GM13976 (cell line): ENCODE measurements at regions not wholly inside any gene's neighbourhood (a gene's known extent, or its start where the extent isn't known, plus 50 kb on each side); places are given as distances from the start of the nearest gene placed in this dataset.

ENCODE experiments used
- DNase-seq: peaks from one replicate; pipeline ENCODE4 v3.0.0; 2012; ENCODE audit warnings: low spot score
- in situ Hi-C: fragments of 300-500 bp; cut with MboI; formaldehyde crosslinking; loops from one replicate; pipeline ENCODE4 v1.12.0; 2022; ENCODE audit warnings: low sequenced_read_pairs, mixed read lengths, inconsistent platforms; ENCODE audit not compliant: unreplicated experiment
- TF ChIP-seq, protein P1 (sequence below): IDR thresholded peaks from 2 replicates; pipeline ENCODE4 v1.5.1; 2012; ENCODE audit warnings: borderline replicate concordance, mild to moderate bottlenecking; ENCODE audit not compliant: insufficient read depth; ENCODE audit errors: extremely low read depth, missing control alignments, control extremely low read depth

GRCh38 chr2:104358122-104358521 is 495.8 kb upstream of the POU3F3 start:
- in situ Hi-C loops = no loop called here
- no peak for DNase-seq
- TF ChIP-seq, protein P1, sequence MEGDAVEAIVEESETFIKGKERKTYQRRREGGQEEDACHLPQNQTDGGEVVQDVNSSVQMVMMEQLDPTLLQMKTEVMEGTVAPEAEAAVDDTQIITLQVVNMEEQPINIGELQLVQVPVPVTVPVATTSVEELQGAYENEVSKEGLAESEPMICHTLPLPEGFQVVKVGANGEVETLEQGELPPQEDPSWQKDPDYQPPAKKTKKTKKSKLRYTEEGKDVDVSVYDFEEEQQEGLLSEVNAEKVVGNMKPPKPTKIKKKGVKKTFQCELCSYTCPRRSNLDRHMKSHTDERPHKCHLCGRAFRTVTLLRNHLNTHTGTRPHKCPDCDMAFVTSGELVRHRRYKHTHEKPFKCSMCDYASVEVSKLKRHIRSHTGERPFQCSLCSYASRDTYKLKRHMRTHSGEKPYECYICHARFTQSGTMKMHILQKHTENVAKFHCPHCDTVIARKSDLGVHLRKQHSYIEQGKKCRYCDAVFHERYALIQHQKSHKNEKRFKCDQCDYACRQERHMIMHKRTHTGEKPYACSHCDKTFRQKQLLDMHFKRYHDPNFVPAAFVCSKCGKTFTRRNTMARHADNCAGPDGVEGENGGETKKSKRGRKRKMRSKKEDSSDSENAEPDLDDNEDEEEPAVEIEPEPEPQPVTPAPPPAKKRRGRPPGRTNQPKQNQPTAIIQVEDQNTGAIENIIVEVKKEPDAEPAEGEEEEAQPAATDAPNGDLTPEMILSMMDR = no peak

GRCh38 chr2:104361414-104361813 is 492.5 kb upstream of the POU3F3 start:
- TF ChIP-seq, protein P1 = no peak
- in situ Hi-C loops = no loop called here
- DNase-seq = no peak

GRCh38 chr2:104368089-104368488 is 485.8 kb upstream of the POU3F3 start:
- DNase-seq = no peak
- in situ Hi-C loops = no loop called here
- TF ChIP-seq, protein P1 = no peak

- no peak for DNase-seq
- in situ Hi-C loops = no loop called here
- TF ChIP-seq, protein P1 = no peak
Observed at GRCh38 chr2:104371087-104371781, 482.7 kb upstream of the POU3F3 start.

- in situ Hi-C loops = no loop called here
- no peak for DNase-seq
- TF ChIP-seq, protein P1 = no peak
Observed at GRCh38 chr2:104375206-104375605, 478.7 kb upstream of the POU3F3 start.

DNA sequence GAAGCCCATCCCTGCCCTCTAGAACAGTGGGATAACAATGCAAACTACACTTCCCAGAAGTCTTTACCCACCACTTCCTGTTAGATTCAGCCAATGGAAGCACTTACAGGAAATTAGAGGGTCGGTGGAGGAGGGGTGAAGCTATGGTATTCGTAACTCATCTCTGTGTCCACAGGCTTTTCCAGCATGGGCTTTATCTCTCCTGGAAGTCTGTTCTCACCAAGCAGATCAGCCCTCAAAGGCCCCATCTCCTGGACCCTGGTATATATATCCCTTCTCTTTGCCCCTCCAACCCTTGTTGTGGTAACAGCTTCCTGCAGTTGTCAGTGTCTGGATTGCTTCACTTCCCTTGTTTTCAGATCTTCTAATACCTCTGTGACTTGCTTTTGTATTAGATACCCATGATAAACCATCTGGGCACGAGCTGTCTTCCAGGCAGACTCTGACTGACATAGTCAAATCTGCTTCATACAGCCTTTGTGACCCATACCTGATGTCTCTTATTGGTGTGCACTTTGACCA is 475.0 kb upstream of the POU3F3 start:
- TF ChIP-seq, protein P1 = no peak
- in situ Hi-C loops = no loop called here
- no peak for DNase-seq
